ENCODE measurements at regions not wholly inside any gene's neighbourhood (a gene's known extent, or its start where the extent isn't known, plus 50 kb on each side); places are given as distances from the start of the nearest gene placed in this dataset.
"Not testable (repeated sequence)": the region's sequence is repeated elsewhere in the genome, so short reads cannot be mapped to it uniquely, and the experiment has no call there.

DNA sequence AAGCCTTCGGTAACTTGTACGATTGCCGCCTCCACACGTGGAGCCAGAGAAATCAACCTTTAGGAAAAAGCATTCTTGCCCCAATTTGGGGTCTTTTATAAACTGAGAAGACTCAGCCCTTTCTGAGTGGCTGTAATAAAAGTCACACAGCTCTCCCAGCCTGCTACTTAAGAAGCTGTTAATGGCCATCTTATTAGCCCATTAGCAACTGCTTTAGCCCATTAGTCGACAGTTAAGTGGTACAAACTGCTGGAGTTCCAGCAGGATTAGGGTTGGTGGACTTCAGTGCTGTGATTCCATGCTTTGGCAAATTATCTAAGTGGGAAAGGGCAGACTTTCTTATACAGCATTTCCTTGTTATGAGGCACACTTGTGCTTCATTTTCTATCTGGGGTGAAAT lies 461.3 kb downstream of the RPS6KC1 start:
- WGBS, 5 donors, result 65 to 77% (median 68%) methylated on average over 5 of the region's 5 CpGs

DNA sequence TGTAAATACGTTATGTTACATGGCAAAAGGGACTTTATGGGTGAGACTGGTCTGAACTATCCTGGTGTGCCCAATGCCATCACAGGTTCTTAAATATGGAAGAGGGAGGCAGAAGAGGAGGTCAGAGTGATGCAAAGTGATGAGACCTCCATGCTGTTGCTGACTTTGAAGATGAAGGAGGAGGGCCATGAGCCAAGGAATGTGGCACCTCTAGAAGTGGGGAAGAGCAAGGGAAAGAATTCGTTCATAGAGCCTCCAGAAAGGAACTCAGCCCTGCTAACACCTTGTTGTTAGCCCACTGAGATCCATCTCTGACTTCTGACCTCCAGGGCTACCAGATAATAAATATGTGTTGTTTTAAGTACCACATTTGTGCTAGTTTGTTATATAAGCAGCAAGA lies 462.0 kb downstream of the RPS6KC1 start:
- intact Hi-C loops (cut with DNase I; ENCODE audit: low total_unique reads), result no loop called here
- no peak for DNase-seq
- 40 to 55% (median 47%) methylated on average over 2 of the region's 2 CpGs for WGBS, 5 donors
- H3K36me3 ChIP-seq, result no peaks in the 10 kb centered on the region
- H3K27me3 ChIP-seq (replicated peaks in 1 of 7), result no peaks in the 10 kb centered on the region
- TF ChIP-seq POLR2A (IDR thresholded peaks at IDR 0.05) (no peak), POLR2AphosphoS5 (IDR thresholded peaks at IDR 0.05) (no peak)
- TF ChIP-seq, protein P1, sequence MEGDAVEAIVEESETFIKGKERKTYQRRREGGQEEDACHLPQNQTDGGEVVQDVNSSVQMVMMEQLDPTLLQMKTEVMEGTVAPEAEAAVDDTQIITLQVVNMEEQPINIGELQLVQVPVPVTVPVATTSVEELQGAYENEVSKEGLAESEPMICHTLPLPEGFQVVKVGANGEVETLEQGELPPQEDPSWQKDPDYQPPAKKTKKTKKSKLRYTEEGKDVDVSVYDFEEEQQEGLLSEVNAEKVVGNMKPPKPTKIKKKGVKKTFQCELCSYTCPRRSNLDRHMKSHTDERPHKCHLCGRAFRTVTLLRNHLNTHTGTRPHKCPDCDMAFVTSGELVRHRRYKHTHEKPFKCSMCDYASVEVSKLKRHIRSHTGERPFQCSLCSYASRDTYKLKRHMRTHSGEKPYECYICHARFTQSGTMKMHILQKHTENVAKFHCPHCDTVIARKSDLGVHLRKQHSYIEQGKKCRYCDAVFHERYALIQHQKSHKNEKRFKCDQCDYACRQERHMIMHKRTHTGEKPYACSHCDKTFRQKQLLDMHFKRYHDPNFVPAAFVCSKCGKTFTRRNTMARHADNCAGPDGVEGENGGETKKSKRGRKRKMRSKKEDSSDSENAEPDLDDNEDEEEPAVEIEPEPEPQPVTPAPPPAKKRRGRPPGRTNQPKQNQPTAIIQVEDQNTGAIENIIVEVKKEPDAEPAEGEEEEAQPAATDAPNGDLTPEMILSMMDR (IDR thresholded peaks at IDR 0.05 in 8 of 11, conservative IDR thresholded peaks at IDR 0.05 in 3 of 11), result no peak
- H3K4me3 ChIP-seq, result no peak overlapping the region
- no peak overlapping the region for H3K27ac ChIP-seq
- H3K9me3 ChIP-seq, result peaks cover 0 to 5% (median 0%) of the 10 kb centered on the region in 8 donors
- no peaks in the 10 kb centered on the region for H3K4me1 ChIP-seq

More for the DNA sequence above, 461.3 kb downstream of the RPS6KC1 start:
- no peak for DNase-seq
- Histone ChIP-seq H3K4me3 (no peak overlapping the region), H3K4me1 (no peaks in the 10 kb centered on the region), H3K27ac (no peak overlapping the region), H3K27me3 (replicated peaks in 1 of 7) (no peaks in the 10 kb centered on the region), H3K9me3 (peaks cover 0 to 5% (median 0%) of the 10 kb centered on the region in 8 donors), H3K36me3 (no peaks in the 10 kb centered on the region)
- TF ChIP-seq, protein P1 (IDR thresholded peaks at IDR 0.05 in 8 of 11, conservative IDR thresholded peaks at IDR 0.05 in 3 of 11), result no peak
- intact Hi-C loops (cut with DNase I; ENCODE audit: low total_unique reads), result no loop called here

DNA sequence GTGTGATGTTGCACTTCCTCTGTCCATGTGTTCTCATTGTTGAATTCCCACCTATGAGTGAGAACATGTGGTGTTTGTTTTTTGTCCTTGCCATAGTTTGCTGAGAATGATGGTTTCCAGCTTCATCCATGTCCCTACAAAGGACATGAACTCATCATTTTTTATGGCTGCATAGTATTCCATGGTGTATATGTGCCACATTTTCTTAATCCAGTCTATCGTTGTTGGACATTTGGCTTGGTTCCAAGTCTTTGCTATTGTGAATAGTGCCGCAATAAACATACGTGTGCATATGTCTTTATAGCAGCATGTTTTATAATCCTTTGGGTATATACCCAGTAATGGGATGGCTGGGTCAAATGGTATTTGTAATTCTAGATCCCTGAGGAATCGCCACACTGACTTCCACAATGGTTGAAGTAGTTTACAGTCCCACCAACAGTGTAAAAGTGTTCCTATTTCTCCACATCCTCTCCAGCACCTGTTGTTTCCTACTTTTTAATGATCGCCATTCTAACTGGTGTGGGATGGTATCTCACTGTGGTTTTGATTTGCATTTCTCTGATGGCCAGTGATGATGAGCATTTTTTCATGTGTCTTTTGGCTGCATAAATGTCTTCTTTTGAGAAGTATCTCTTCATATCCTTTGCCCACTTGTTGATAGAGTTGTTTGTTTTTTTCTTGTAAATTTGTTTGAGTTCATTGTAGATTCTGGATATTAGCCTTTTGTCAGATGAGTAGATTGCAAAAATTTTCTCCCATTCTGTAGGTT lies 463.6 kb downstream of the RPS6KC1 start:
- H3K4me1 ChIP-seq; DNase-seq; H3K27ac ChIP-seq; H3K9me3 ChIP-seq; H3K27me3 ChIP-seq (replicated peaks in 1 of 7); H3K36me3 ChIP-seq; intact Hi-C loops (cut with DNase I; ENCODE audit: low total_unique reads); H3K4me3 ChIP-seq: not testable (repeated sequence)
- WGBS, 5 donors, result 84 to 95% (median 93%) methylated on average over 4 to 5 of the region's 5 CpGs

DNA sequence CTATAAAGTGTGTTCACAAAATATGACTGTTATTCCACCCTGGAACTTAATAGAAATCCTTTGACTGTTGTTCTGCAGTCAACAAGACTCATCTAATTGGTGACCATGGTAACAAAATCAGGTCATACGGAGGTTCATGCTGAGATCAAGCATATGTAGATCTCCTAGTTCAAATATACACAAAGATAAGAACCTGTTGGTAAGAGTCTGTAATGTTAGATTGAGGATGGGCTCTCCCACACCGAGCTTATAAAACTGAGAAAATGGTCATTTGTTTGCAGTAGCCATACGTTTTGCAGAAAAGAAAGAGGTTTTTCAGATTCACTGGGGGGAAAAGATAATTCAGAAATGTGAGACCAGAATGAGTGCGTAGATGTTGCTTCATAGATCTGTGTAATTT lies 468.1 kb downstream of the RPS6KC1 start:
- Histone ChIP-seq H3K27me3 (replicated peaks in 1 of 7) (peaks cover 0 to 4% (median 0%) of the 10 kb centered on the region in 7 donors), H3K27ac (no peak overlapping the region), H3K4me3 (no peak overlapping the region), H3K4me1 (no peaks in the 10 kb centered on the region), H3K36me3 (no peaks in the 10 kb centered on the region), H3K9me3 (peaks cover 0 to 18% (median 11%) of the 10 kb centered on the region in 8 donors)
- TF ChIP-seq POLR2A (IDR thresholded peaks at IDR 0.05) (no peak), POLR2AphosphoS5 (IDR thresholded peaks at IDR 0.05) (no peak)
- TF ChIP-seq, protein P1 (IDR thresholded peaks at IDR 0.05 in 8 of 11, conservative IDR thresholded peaks at IDR 0.05 in 3 of 11), result no peak
- 42 to 51% (median 47%) methylated on average over 4 of the region's 4 CpGs for WGBS, 5 donors
- no peak for DNase-seq
- intact Hi-C loops (cut with DNase I; ENCODE audit: low total_unique reads), result no loop called here
